Myocyte (in vitro differentiated cells): ENCODE measurements at regions not wholly inside any gene's neighbourhood (a gene's known extent, or its start where the extent isn't known, plus 50 kb on each side); places are given as distances from the start of the nearest gene placed in this dataset.
"Not testable (repeated sequence)": the region's sequence is repeated elsewhere in the genome, so short reads cannot be mapped to it uniquely, and the experiment has no call there.

Experiments used
- DNase-seq: peaks from one replicate; pipeline ENCODE4 v3.0.0-alpha.2; 2012; ENCODE audit warnings: low read depth

DNA sequence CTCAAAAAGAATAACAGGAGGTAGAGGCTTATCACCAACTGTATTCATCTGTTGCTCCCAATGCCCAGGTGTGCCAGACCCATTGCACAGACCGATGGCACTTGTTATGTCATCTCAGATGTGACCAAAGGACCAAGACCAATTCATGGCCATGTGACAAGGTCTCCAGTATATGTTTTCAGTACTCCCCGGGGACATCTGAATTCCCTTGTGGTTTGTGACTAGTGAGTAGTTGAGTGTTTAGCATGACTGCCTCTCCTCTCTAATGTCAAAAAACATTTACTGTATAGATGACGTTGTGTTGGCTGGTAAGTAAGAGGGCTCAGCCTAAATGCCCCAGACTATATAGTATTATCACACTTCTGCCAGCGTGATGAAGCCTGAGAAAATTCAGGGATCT lies 202.1 kb upstream of the SMIM30 start:
- DNase-seq, result no peak

DNA sequence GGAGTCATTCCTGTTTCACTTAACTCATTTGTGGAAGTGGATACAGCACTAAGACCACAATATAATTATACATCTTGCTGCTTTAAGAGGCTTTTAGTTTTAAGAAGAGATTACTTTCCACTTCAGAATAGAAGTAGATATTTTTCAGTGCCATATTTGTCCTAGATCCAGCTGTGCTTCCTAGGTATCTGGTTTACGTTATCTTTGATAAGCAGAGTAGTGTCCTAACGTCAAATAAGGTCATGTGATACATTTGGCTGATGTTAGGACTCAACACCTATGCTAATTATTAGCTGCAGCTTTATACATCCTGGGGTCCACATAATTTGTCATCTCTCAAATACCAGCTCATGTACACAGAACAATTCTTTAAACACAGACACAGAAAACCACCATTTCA lies 196.2 kb upstream of the SMIM30 start:
- no peak for DNase-seq

- DNase-seq, result no peak
Measured at GRCh38 chr7:113308399-113308798, 190.0 kb upstream of the SMIM30 start.

GRCh38 chr7:113307147-113307546 lies 188.8 kb upstream of the SMIM30 start:
- no peak for DNase-seq

DNA sequence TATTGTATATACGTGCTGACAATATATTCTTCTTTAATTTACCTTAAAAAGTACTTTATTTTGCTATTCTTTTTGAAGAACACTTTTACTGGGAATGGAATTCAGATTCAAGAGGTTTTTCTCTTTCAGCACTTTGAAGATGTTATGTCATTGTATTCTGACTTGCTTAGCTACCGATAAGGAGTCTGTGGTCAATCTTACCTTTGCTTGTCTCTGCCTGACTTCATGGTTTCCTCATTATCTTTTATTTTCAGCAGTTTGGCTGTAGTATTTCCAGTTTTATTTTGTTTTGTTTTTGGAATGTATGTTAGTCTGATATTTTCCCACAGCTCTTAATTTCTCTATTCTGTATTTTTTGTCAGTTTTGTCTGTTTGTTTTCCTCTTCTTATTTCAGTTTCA lies 187.9 kb upstream of the SMIM30 start:
- DNase-seq, result no peak

DNA sequence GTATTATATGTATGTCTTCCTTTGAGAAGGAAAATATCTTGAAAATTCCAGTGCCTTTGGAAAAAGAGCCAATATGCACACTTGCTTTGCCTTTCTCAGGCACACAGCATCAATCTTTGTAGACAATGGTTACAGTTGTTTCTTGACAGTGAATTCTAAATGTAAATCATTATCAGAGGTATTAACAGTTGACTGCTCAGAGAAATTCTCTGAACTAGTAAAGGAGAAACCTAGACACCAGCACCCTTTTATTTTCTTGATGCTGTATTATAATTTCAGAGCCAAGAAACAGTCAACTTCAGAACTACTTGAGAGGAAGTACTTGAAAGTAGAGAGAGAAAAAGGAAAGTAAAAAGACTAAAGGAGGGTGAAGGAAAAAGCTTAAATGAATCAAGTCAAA lies 185.8 kb upstream of the SMIM30 start:
- DNase-seq, result no peak

DNA sequence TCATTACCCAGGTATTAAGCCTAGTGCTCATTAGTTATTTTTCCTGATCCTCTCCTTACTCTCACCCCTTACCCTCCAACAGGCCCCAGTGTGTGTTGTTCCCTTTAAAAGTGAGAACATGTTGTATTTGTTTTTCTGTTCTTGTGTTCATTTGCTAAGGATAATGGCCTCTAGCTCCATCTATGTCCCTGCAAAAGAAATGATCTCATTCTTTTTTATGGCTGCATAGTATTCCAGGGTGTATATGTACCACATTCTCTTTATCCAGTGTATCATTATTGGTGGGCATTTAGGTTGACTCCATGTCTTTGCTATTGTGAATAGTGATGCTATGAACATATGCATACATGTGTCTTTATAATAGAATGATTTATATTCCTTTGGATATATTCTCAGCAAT lies 185.0 kb upstream of the SMIM30 start:
- DNase-seq, result not testable (repeated sequence)

DNA sequence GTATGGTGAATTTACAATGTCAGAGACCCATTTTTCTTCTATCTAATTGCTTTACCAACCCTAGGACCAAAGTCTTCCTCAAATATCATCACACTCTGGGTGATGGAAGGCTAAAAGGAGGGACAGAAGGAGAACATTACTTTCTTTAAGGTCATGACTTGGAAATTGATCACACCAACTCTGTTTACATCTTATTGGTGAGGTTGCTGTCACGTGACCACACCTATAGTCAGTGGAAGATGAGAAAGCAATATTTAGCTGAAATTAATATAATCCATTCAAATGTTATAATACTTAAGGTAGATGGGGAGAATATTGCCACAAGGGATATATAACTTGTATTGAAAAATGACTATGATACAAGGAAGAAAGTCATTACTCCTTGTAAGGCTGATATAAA lies 183.6 kb upstream of the SMIM30 start:
- no peak for DNase-seq

DNA sequence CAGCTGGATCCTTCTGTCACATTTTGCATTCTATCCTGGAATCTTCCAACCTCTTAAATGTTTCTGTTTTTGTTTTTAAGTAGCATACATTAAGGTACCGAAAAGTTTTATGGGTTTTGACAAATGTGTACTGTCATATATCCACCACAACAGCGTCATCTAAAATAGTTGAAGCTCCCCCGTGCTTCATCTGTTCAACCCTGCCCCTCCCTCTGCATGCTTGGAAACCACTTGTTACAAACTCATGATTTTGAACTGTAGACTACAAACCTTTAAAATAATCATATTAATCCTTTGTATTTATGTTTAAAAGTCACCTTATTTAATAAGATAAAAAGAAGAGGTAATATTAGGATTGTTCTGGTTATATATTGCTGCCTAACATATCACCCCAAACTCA lies 182.8 kb upstream of the SMIM30 start:
- DNase-seq, result peak; percentile 27

GRCh38 chr7:113299748-113300147 lies 181.4 kb upstream of the SMIM30 start:
- no peak for DNase-seq

DNA sequence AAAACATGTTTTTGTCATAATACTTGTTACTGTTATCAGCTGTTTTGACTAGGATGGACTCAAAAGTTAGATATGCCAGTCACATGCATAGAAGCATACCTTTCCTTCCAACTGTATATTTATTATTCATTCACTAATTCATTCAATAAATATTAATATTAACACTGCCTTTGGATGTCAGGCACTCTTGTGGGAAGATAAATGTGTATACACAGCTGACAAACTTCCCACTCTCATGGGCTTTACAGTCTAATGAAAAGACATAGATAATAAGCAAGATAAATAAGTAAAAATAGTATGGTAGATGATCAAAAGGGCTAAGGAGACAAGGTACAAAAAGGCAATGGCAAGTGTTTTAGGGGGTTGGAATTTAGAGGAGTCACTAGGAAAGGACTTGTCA lies 180.1 kb upstream of the SMIM30 start:
- DNase-seq, result no peak

DNA sequence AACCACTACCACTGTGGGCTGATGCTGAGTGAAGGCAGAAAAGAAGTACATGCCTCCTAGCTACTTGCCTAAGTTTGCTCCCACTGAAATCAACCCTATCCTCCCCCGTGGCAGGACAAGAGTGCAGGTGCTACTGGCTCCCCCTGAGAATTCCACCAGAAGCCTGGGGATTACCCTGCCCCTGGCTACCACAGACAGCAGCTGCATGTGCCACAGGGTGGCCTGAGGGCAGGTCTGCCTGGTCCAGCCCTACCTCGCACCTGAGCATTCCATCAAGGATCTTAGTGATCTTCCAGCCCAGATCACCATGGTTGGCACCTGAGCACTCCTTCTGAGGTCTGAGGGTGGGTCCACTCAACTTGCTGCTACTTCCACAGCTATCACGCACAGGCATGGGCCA lies 176.4 kb upstream of the SMIM30 start:
- DNase-seq, result no peak

DNA sequence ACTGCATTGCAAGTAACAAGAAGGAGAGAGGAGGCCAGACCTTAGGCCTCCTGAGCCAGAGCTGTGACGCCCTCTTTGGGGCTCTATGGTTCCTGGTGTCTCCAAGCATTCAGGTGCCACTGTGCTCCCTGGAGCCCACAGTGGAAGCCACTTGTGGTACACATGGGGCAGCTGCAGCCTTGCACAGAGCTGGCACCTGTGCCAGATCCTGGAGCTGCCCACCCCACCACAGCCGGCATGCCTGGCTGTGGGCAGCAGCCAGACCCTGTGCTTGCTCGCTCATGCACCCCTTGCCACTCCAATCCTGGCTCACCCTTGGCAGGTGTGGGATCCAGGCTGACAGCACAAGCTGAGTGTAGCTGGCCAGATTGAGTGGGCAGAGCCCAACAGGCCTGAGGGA lies 173.8 kb upstream of the SMIM30 start:
- DNase-seq, result peak; percentile 77

DNA sequence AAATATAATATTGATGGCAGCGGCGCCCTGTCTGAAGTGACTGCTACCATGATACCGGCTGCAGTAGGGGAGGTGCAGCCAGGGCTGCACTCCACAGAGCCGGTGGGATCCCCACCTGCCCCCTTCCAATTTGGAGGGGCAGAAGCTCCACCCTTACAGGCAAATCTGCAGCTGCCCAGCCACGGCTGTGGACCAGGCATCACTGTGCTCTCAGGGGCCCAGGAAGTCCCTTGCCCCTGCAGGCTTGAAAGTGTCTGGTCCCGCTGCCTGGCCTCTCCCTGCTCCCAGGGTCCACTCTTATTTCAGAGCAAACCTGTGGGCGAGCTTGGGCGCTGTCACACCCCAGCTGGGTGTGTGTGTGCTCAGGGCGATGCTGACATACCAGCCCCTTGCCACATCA lies 172.7 kb upstream of the SMIM30 start:
- DNase-seq, result no peak

DNA sequence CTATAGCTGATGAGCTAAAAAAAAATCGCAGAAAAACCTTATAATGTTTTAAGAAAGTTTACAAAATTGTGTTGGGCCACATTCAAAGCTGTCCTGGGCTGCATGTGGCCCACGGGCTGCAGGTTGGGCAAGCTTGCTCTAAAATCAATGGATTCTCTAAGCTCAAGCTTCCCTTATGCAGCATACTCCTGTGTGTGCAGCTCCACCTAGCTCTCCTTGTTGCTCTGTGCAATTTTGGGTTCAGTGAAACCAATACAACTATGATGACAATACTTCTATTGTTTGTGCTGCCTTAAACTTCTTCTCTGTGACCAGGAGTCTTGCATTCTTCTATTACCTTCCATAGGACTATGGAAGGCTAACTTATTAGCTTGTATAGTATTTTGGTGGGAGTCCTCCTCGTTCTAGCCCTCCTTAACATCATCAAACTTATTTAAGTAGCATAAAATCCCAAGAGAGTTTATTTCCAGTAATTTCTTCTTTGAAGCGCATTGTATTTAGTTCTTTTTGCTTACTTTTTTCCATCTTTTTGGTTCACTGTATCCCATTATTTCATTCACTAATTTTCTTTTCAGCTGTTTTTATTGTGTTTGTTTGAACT lies 170.9 kb upstream of the SMIM30 start:
- peak; percentile 67 for DNase-seq

- DNase-seq, result peak; percentile 22
Measured at GRCh38 chr7:113285411-113285810, 167.1 kb upstream of the SMIM30 start.

DNA sequence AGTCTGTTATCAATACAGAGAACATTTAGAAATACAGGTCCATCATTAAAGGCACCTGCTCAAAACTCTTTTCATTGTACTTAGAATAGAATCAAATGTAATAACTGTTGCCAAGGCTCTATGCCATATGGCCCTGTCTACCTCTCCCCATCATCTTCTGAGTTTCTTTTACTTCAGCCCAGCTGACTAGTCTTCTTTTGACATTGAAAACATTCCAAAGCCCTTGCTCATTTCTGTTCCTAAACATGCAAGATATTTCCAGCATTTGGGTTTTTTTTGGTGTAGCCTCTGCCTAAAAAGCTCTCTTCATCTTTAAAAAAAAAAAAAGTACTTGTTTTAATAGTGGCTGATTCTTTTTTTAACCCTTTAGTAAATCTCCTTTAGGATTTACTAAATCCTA lies 165.5 kb upstream of the SMIM30 start:
- DNase-seq, result peak; percentile 59

DNA sequence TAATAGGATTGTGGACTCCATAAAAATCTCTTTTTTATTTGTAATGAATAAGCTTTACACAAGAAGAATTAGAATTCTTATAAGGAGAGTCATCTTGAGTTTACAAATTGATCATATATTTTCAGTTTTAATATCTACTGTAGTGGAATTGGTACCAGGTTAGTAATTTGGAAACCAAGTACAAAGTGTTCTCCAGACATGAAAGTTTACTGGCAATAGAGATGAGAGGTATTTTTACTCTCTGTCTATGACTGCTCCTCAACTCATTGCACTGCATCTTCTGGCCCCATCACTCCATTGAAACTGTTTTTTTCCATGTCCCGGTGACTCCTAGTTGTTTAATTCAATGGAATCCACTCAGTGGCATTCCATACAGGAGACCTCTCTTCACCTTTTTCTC lies 164.5 kb upstream of the SMIM30 start:
- no peak for DNase-seq

- no peak for DNase-seq
Measured at GRCh38 chr7:113281223-113281622, 162.9 kb upstream of the SMIM30 start.

GRCh38 chr7:113279256-113279655 lies 160.9 kb upstream of the SMIM30 start:
- DNase-seq, result no peak

GRCh38 chr7:113270790-113271189 lies 152.4 kb upstream of the SMIM30 start:
- no peak for DNase-seq

- not testable (repeated sequence) for DNase-seq
Measured at GRCh38 chr7:113269592-113269991, 151.2 kb upstream of the SMIM30 start.

DNA sequence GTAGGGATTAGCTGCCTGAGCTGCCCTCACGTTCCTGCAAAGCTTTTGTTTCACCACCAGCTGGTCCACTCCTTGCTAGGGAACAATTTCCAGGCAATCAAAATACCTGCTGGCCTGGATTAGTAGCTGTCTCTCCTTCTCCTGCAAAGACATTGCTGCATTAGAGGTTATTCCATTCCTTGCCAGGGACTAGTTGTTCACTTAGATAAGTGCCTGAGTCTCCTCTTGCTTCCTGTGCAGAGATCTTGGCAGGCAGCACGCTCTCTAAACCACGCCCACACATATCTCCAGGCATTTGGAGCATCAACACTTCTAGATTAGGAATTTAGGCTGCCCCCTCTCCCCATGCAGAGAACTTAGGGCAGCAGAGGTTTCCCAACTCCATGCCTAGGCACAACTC lies 150.4 kb upstream of the SMIM30 start:
- no peak for DNase-seq

DNA sequence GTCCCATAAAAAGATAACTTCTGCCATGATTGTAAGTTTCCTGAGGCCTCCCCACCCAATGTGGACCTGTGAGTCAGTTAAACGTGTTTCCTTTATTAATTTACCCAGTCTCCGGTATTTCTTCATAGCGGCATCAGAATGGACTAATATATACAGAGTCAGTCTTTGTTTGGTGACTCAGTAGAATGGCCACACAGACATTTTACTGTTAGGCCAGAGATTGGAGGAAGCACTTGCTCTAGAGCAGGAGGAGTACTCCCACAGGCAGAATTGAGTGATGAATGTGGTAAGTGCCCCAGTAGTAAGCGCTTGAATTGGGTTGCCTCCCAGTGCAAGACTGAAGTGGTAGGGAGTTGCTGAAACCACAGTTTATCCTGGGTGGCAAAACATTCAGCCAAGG lies 149.5 kb upstream of the SMIM30 start:
- DNase-seq, result no peak
